ENCODE measurements at regions not wholly inside any gene's neighbourhood (a gene's known extent, or its start where the extent isn't known, plus 50 kb on each side); places are given as distances from the start of the nearest gene placed in this dataset.

DNA sequence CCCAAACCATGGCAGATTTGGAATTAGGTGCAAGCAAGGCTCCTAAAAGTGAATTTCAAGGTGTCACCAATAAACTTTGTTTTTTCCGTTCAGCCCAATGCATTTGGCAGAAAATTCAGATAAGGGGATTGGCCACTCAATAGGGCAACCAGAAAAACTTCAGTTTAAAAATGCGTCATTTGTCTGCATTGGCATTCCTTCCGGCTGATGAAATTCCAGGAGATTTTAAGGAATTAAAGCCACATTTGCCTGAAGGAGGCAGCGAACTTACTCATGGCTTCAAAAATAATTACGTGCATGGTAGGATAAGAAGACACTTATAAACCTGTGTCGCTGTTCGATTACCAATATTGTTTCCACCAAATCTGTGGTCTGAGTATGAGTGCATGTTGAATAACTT lies 151.9 kb downstream of the SALL1 start:
- 84% methylated on average over 7 of the region's 7 CpGs; no CpG with 5 or more reads in 1 of the 2 experiments for WGBS, 2 experiments (ENCODE audit: extremely low coverage in 1 of 2, insufficient coverage in 1 of 2, insufficient read length in 1 of 2, insufficient replicate concordance in 2 of 2, low coverage in 1 of 2, low lambda C conversion rate in 2 of 2, missing lambda C conversion rate in 1 of 2)
- H3K27me3 ChIP-seq (replicated peaks in 1 of 4; ENCODE audit: control insufficient read depth in 3 of 4, extremely low read depth in 1 of 4, insufficient read depth in 3 of 4, low read length in 3 of 4), result no peaks in the 10 kb centered on the region
- H3K4me2 ChIP-seq (ENCODE audit: insufficient read depth in 1 of 2, low read depth in 2 of 2, low read length in 2 of 2), result no peak overlapping the region
- no peak overlapping the region for H4K8ac ChIP-seq (ENCODE audit: extremely low read depth, insufficient read depth, low read length)
- no peaks in the 10 kb centered on the region for H3K79me1 ChIP-seq (ENCODE audit: low read depth, low read length)
- H3K79me2 ChIP-seq (ENCODE audit: control insufficient read depth in 1 of 2, insufficient read depth in 2 of 2, low read length in 2 of 2), result no peaks in the 10 kb centered on the region
- H2BK15ac ChIP-seq (ENCODE audit: low read length), result no peak overlapping the region
- TF ChIP-seq CHD1 (IDR thresholded peaks at IDR 0.05; ENCODE audit: low read depth, low read length) (no peak), JUN (IDR thresholded peaks at IDR 0.05; ENCODE audit: low read depth, low read length) (no peak), ZNF274 (IDR thresholded peaks at IDR 0.05; ENCODE audit: borderline replicate concordance, extremely low read depth, low read length) (no peak), SAP30 (IDR thresholded peaks at IDR 0.05; ENCODE audit: insufficient read depth, insufficient replicate concordance, low read length) (no peak), KDM5A (IDR thresholded peaks at IDR 0.05; ENCODE audit: low read length) (no peak), SP2 (IDR thresholded peaks at IDR 0.05; ENCODE audit: low read length) (no peak), GTF2F1 (IDR thresholded peaks at IDR 0.05; ENCODE audit: borderline replicate concordance, low read depth, low read length) (no peak), RFX5 (IDR thresholded peaks at IDR 0.05; ENCODE audit: borderline replicate concordance, low read depth, low read length) (no peak), TBP (IDR thresholded peaks at IDR 0.05; ENCODE audit: low read depth, low read length) (no peak), RXRA (IDR thresholded peaks at IDR 0.05; ENCODE audit: insufficient read depth, low read depth, low read length) (no peak), EGR1 (IDR thresholded peaks at IDR 0.05; ENCODE audit: borderline replicate concordance, low read depth, low read length) (no peak), BACH1 (IDR thresholded peaks at IDR 0.05; ENCODE audit: low read length) (no peak)
- TF ChIP-seq, protein P1, sequence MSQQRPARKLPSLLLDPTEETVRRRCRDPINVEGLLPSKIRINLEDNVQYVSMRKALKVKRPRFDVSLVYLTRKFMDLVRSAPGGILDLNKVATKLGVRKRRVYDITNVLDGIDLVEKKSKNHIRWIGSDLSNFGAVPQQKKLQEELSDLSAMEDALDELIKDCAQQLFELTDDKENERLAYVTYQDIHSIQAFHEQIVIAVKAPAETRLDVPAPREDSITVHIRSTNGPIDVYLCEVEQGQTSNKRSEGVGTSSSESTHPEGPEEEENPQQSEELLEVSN (IDR thresholded peaks at IDR 0.05), result no peak
- no peaks in the 10 kb centered on the region for H3K4me1 ChIP-seq (replicated peaks in 1 of 4; ENCODE audit: control insufficient read depth in 3 of 4, insufficient read depth in 4 of 4, low read length in 3 of 4)
- H2BK120ac ChIP-seq (replicated peaks; ENCODE audit: low read depth, low read length), result no peak overlapping the region
- H3K4me3 ChIP-seq (ENCODE audit: extremely low read depth in 1 of 4, insufficient read depth in 2 of 4, low read depth in 3 of 4, low read length in 4 of 4), result no peak overlapping the region
- H2BK5ac ChIP-seq (ENCODE audit: low read depth, low read length), result no peak overlapping the region
- H3K4ac ChIP-seq (replicated peaks; ENCODE audit: insufficient read length, low read depth, low read length), result no peak overlapping the region
- no peak overlapping the region for H2AFZ ChIP-seq (ENCODE audit: low read length)
- no peak overlapping the region for H3K56ac ChIP-seq (replicated peaks; ENCODE audit: insufficient read length, low read depth, low read length)
- no peak overlapping the region for H4K5ac ChIP-seq (ENCODE audit: insufficient read length, low read depth, low read length)
- DNase-seq (ENCODE audit: low read depth in 1 of 2, low spot score in 2 of 2) (no peak), FAIRE-seq (no peak)
- H2BK20ac ChIP-seq (ENCODE audit: low read length), result no peak overlapping the region
- H3K23me2 ChIP-seq (ENCODE audit: low read depth, low read length), result no peaks in the 10 kb centered on the region; the same call in 1 of the 2 replicates
- H3K14ac ChIP-seq (ENCODE audit: insufficient read length), result no peak overlapping the region
- POLR2A ChIA-PET (ENCODE audit: partially characterized antibody), result no interaction called here
- H2BK12ac ChIP-seq (ENCODE audit: low read depth, low read length), result no peak overlapping the region
- H3K23ac ChIP-seq (ENCODE audit: insufficient read length), result no peak overlapping the region
- H2AK5ac ChIP-seq (ENCODE audit: low read depth, low read length), result no peak overlapping the region
- H3K18ac ChIP-seq (ENCODE audit: extremely low read depth, low read length), result no peak overlapping the region
- H4K91ac ChIP-seq (replicated peaks; ENCODE audit: insufficient read length, low read length), result no peak overlapping the region
- no peaks in the 10 kb centered on the region for H3K36me3 ChIP-seq (ENCODE audit: control insufficient read depth in 2 of 4, insufficient read depth in 4 of 4, low read length in 3 of 4)
- H3K9ac ChIP-seq (replicated peaks in 1 of 4; ENCODE audit: extremely low read depth in 1 of 4, low read depth in 3 of 4, low read length in 3 of 4), result no peak overlapping the region
- H3K9me3 ChIP-seq (ENCODE audit: insufficient read depth in 2 of 2, low read depth in 1 of 2, low read length in 1 of 2), result no peaks in the 10 kb centered on the region
- H4K20me1 ChIP-seq (replicated peaks in 1 of 2; ENCODE audit: control insufficient read depth in 1 of 2, insufficient read depth in 2 of 2, low read length in 2 of 2), result no peaks in the 10 kb centered on the region
- CTCF ChIA-PET (ENCODE audit: partially characterized antibody), result no interaction called here
- no peak overlapping the region for H3K27ac ChIP-seq (ENCODE audit: low read depth, low read length)
